ENCODE measurements at regions not wholly inside any gene's neighbourhood (a gene's known extent, or its start where the extent isn't known, plus 50 kb on each side); places are given as distances from the start of the nearest gene placed in this dataset.

DNA sequence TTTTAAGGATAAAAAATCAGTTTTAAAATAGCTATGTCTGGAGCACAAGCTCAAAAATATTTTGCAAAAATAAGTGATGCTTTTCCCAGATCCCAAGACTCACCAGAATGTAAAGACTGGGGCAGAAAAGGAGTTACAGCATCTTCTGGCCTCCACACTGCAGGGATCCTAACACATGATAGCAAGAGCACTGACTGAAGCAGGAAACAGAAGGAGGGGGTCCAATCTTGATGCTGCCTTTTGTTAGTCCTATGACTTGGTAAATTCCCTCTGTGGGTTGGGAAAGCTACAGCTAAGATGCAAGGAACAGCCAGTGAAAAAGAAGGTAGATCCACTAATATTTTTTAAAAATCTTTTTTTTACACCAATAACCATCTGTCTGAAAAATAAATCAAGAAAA lies 54.2 kb upstream of the TNR start:
- H3K4me3 ChIP-seq (ENCODE audit: low read length), result no peak overlapping the region
- DNase-seq (ENCODE audit: low read depth, low spot score), result no peak

DNA sequence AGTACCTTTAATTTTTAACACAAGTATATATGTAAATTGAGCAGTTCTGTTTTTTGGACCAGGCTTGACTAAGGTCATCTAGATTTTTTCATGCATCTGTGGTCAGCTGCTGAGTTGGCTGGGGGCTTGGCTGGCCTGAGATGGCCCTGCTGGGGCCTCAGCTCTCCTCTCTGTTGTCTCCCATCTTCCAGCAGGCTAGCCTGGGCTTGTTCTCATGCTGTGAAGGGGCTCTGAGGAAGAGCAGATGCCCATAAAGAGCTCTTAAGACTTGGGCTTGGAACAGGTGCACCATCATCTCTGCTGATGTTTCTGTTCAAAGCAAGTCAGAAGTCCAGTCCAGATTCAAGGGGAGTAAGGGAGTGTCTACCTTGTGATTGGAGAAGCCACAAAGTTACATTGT lies 51.2 kb upstream of the TNR start:
- no peak overlapping the region for H3K4me3 ChIP-seq (ENCODE audit: low read length)
- no peak for DNase-seq (ENCODE audit: low read depth, low spot score)

DNA sequence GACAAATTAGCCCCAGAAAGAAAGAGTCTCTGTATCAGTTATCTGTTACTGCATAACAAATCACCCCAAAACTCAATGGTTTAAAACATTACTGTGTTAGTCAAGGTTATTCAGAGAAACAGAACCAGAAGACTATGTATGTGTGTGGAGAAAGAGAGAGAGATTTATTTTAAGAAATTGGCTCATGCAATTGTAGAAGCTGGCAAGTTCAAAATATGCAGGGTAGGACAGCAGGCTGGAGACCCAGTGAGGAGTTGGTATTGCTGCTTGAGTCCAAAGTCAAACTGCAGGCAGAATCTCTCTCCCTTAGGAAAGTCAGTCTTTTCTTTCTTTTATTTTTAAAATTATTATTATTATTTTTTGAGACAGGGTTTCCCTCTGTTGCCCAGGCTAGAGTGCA lies 50.2 kb upstream of the TNR start:
- DNase-seq (ENCODE audit: low read depth, low spot score), result no peak
- H3K4me3 ChIP-seq (ENCODE audit: low read length), result no peak overlapping the region

Data from Jurkat, Clone E6-1 (cell line).